DND-41 (cell line): ENCODE measurements at regions not wholly inside any gene's neighbourhood (a gene's known extent, or its start where the extent isn't known, plus 50 kb on each side); places are given as distances from the start of the nearest gene placed in this dataset.

Source experiments
- ATAC-seq: fragments of 200-7000 bp; cut with Tn5 transposase; 3 replicates; pipeline ENCODE4 v1.9.1; 2021; ENCODE audit warnings: low read depth; ENCODE audit not compliant: insufficient read depth
- DNase-seq: peaks from one replicate; pipeline ENCODE4 v3.0.0-alpha.2; 2020
- H2AFZ ChIP-seq: 2 replicates; pipeline ENCODE4 v1.6.0; 2012; ENCODE audit warnings: low read depth, low read length
- H3K27ac ChIP-seq: 2 replicates; pipeline ENCODE4 v1.5.1; 2012; ENCODE audit warnings: low read length, inconsistent platforms
- H3K27me3 ChIP-seq: fragments of 200-600 bp; sonication (generic); 2 replicates; pipeline ENCODE4 v1.6.0; 2012; ENCODE audit warnings: low read length, mild to moderate bottlenecking, inconsistent platforms; ENCODE audit not compliant: insufficient read depth, poor library complexity
- H3K36me3 ChIP-seq: 2 replicates; pipeline ENCODE4 v1.5.1; 2012; ENCODE audit warnings: low read length, inconsistent platforms; ENCODE audit not compliant: insufficient read depth
- H3K4me1 ChIP-seq: 2 replicates; pipeline ENCODE4 v1.5.1; 2012; ENCODE audit warnings: mild to moderate bottlenecking, low read length; ENCODE audit not compliant: insufficient read depth
- H3K4me2 ChIP-seq: 2 replicates; pipeline ENCODE4 v1.6.0; 2012; ENCODE audit warnings: mild to moderate bottlenecking, moderate library complexity, low read length, inconsistent platforms; ENCODE audit not compliant: insufficient read depth
- H3K4me3 ChIP-seq, 2 experiments: fragments of 200-600 bp in 1 of 2; shearing (Covaris generic) in 1 of 2; 2 replicates each; pipeline ENCODE4 v1.5.1; 2012 to 2016; ENCODE audit warnings: inconsistent platforms in 2 of 2, low read length in 2 of 2, mild to moderate bottlenecking in 2 of 2, low read depth in 1 of 2, moderate library complexity in 1 of 2
- H3K79me2 ChIP-seq: 2 replicates; pipeline ENCODE4 v1.6.0; 2012; ENCODE audit warnings: low read length, inconsistent platforms; ENCODE audit not compliant: insufficient read depth
- H3K9ac ChIP-seq: 2 replicates; pipeline ENCODE4 v1.6.0; 2012; ENCODE audit warnings: low read depth, mild to moderate bottlenecking, inconsistent platforms, low read length, moderate library complexity
- H3K9me3 ChIP-seq: 2 replicates; pipeline ENCODE4 v1.5.1; 2012; ENCODE audit warnings: low read length, moderate library complexity, mild to moderate bottlenecking, inconsistent platforms; ENCODE audit not compliant: insufficient read depth, severe bottlenecking
- H4K20me1 ChIP-seq: 2 replicates; pipeline ENCODE4 v1.6.0; 2012; ENCODE audit warnings: low read length; ENCODE audit not compliant: insufficient read depth
- EZH2 ChIP-seq: IDR thresholded peaks from 3 replicates; pipeline ENCODE4 v1.6.1; 2012; ENCODE audit warnings: borderline replicate concordance, low read depth, mild to moderate bottlenecking, moderate library complexity, low read length, inconsistent platforms; ENCODE audit not compliant: severe bottlenecking
- TF ChIP-seq, protein P1 (sequence below): IDR thresholded peaks from 2 replicates; pipeline ENCODE4 v1.5.1; 2012; ENCODE audit warnings: borderline replicate concordance, low read length, moderate library complexity, mild to moderate bottlenecking; ENCODE audit not compliant: poor library complexity, severe bottlenecking; ENCODE audit errors: extremely low read depth

DNA sequence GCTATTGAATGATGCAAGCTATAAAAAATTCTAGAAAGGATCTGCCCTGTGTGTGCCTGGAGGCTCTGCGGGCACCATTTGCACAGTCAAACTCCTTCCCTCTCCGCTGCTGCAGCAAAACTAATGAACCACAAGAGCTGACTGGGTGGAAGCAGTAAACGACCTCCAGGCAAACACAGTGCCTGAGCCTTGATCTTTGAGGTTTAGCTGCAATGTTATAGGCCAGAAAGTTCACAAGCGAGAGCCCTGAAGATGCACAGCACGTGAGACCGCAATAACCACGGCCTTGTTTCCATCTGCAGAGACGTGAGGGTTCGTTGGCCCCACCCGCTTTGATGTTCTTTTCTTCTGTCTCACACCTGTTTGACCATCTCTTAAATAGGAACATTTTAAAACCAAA is 69.2 kb upstream of the S1PR3 start:
- Histone ChIP-seq H3K4me2 (peak overlapping the region; percentile 55), H3K4me3 (no peak overlapping the region), H3K27ac (peak overlapping the region; percentile 82), H2AFZ (no peak overlapping the region; the same call in 1 of the 2 replicates), H4K20me1 (no peaks in the 10 kb centered on the region), H3K9me3 (peaks cover 20% of the 10 kb centered on the region), H3K9ac (peak overlapping the region; percentile 12; the same call in 1 of the 2 replicates), H3K27me3 (no peaks in the 10 kb centered on the region), H3K4me1 (peaks cover 41% of the 10 kb centered on the region), H3K36me3 (no peaks in the 10 kb centered on the region), H3K79me2 (no peaks in the 10 kb centered on the region)
- DNase-seq (peak; percentile 92), ATAC-seq (peak; percentile 96)
- TF ChIP-seq, protein P1, sequence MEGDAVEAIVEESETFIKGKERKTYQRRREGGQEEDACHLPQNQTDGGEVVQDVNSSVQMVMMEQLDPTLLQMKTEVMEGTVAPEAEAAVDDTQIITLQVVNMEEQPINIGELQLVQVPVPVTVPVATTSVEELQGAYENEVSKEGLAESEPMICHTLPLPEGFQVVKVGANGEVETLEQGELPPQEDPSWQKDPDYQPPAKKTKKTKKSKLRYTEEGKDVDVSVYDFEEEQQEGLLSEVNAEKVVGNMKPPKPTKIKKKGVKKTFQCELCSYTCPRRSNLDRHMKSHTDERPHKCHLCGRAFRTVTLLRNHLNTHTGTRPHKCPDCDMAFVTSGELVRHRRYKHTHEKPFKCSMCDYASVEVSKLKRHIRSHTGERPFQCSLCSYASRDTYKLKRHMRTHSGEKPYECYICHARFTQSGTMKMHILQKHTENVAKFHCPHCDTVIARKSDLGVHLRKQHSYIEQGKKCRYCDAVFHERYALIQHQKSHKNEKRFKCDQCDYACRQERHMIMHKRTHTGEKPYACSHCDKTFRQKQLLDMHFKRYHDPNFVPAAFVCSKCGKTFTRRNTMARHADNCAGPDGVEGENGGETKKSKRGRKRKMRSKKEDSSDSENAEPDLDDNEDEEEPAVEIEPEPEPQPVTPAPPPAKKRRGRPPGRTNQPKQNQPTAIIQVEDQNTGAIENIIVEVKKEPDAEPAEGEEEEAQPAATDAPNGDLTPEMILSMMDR, result no peak
- TF ChIP-seq EZH2, result no peak

GRCh38 chr9:88923092-88923491 is 68.2 kb upstream of the S1PR3 start:
- no peaks in the 10 kb centered on the region for H3K27me3 ChIP-seq
- no peak overlapping the region for H2AFZ ChIP-seq
- peaks cover 11% of the 10 kb centered on the region for H3K9me3 ChIP-seq
- DNase-seq (peak; percentile 32), ATAC-seq (no peak)
- no peaks in the 10 kb centered on the region for H3K36me3 ChIP-seq
- peak overlapping the region; percentile 69; the same call in 1 of the 2 replicates for H3K27ac ChIP-seq
- H3K4me1 ChIP-seq, result peaks cover 41% of the 10 kb centered on the region
- H3K9ac ChIP-seq, result no peak overlapping the region; the same call in 1 of the 2 replicates
- TF ChIP-seq, protein P1, result no peak
- TF ChIP-seq EZH2, result no peak
- no peak overlapping the region for H3K4me3 ChIP-seq
- H4K20me1 ChIP-seq, result no peaks in the 10 kb centered on the region
- H3K79me2 ChIP-seq, result no peaks in the 10 kb centered on the region
- H3K4me2 ChIP-seq, result peak overlapping the region; percentile 55

DNA sequence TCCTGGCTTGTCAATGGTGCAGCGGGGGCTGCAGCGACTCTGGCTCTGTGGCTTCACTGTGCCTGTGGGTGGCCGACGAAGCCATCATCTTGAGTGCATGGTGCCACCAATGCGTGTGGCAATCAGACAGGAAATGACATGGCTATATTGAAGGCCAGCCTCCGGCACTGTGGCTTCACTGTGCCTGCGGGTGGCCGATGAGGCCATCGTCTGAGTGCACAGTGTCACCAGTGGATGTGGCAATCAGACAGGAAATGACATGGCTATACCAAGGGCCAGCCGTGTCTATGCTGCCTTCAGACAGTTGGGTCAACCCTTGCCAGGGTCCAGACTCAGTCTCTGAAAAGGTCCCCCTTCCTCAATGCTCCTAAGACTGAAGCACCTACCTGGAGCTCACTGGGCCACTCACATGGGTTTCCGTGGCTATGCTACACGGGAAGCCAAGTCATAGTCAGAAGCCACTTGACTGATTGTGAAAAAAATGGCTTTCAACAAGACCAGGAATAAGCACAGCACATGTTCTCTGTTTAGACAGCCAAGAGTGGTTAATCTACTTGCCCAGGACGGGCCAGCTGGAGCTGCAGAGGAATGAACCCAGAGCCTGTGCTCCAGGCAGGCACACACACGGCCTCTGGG is 67.5 kb upstream of the S1PR3 start:
- DNase-seq, result no peak
- no peak overlapping the region for H3K9ac ChIP-seq

More for the DNA sequence above, 67.5 kb upstream of the S1PR3 start:
- H2AFZ ChIP-seq, result no peak overlapping the region
- peaks cover 41% of the 10 kb centered on the region for H3K4me1 ChIP-seq
- no peak for TF ChIP-seq EZH2
- TF ChIP-seq, protein P1, result no peak
- H3K36me3 ChIP-seq, result no peaks in the 10 kb centered on the region
- H3K4me2 ChIP-seq, result peak overlapping the region; percentile 55; the same call in 1 of the 2 replicates
- no peaks in the 10 kb centered on the region for H4K20me1 ChIP-seq
- H3K4me3 ChIP-seq, result no peak overlapping the region
- H3K79me2 ChIP-seq, result no peaks in the 10 kb centered on the region
- peak overlapping the region; percentile 69; the same call in 1 of the 2 replicates for H3K27ac ChIP-seq
- peaks cover 4% of the 10 kb centered on the region for H3K9me3 ChIP-seq
- no peak for ATAC-seq
- H3K27me3 ChIP-seq, result no peaks in the 10 kb centered on the region
